ENCODE measurements at regions not wholly inside any gene's neighbourhood (a gene's known extent, or its start where the extent isn't known, plus 50 kb on each side); places are given as distances from the start of the nearest gene placed in this dataset.

DNA sequence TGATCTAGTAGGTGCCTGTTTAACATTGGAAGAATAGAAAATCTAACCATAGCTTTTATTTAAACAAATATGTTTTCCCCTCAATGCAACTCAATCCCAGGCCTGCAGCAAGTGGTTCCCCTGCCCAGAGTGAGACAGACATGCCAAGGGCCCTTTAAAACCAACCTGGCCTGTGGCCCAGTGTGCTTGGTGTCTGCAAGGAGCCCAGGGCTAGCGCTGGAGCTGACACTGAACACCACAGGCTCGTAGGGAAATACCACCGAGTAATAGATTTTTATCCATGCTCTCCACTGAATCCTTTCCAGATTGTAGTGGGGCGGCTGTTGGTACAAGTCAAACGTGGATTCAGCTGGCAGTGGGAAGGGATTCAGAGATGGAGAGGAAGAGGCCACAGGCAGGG is 95.6 kb upstream of the NRXN3 start:
- DNase-seq (ENCODE audit: low spot score), result no peak
- CTCF ChIA-PET (ENCODE audit: unreplicated experiment), result no interaction called here
- Histone ChIP-seq H3K9me2 (ENCODE audit: insufficient read depth, low read length) (no peaks in the 10 kb centered on the region), H3K4me2 (ENCODE audit: low read length) (no peak overlapping the region), H3K36me3 (ENCODE audit: insufficient read depth, low read length) (no peaks in the 10 kb centered on the region), H3K27ac (ENCODE audit: low read depth, low read length, poor library complexity, severe bottlenecking) (no peak overlapping the region), H3K9me3 (ENCODE audit: low read length) (no peaks in the 10 kb centered on the region), H3K79me2 (ENCODE audit: insufficient read depth, low read depth, low read length) (no peaks in the 10 kb centered on the region), H3K4me1 (ENCODE audit: insufficient read depth, low read length, poor library complexity, severe bottlenecking) (no peaks in the 10 kb centered on the region), H4K20me1 (ENCODE audit: insufficient read depth, low read length) (no peaks in the 10 kb centered on the region), H3K4me3 (ENCODE audit: low read depth, low read length, poor library complexity, severe bottlenecking) (no peak overlapping the region), H2AFZ (ENCODE audit: low read length) (no peak overlapping the region)
- no TSS peak for BruUV-seq (replicated peaks)
- POLR2A ChIA-PET, result no interaction called here
- intact Hi-C loops (cut with micrococcal nuclease; ENCODE audit: unreplicated experiment), result no loop called here
- TF ChIP-seq, protein P1, sequence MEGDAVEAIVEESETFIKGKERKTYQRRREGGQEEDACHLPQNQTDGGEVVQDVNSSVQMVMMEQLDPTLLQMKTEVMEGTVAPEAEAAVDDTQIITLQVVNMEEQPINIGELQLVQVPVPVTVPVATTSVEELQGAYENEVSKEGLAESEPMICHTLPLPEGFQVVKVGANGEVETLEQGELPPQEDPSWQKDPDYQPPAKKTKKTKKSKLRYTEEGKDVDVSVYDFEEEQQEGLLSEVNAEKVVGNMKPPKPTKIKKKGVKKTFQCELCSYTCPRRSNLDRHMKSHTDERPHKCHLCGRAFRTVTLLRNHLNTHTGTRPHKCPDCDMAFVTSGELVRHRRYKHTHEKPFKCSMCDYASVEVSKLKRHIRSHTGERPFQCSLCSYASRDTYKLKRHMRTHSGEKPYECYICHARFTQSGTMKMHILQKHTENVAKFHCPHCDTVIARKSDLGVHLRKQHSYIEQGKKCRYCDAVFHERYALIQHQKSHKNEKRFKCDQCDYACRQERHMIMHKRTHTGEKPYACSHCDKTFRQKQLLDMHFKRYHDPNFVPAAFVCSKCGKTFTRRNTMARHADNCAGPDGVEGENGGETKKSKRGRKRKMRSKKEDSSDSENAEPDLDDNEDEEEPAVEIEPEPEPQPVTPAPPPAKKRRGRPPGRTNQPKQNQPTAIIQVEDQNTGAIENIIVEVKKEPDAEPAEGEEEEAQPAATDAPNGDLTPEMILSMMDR (conservative IDR thresholded peaks at IDR 0.05; ENCODE audit: low read length), result no peak
- TF ChIP-seq EZH2phosphoT487 (IDR thresholded peaks at IDR 0.05; ENCODE audit: borderline replicate concordance, low read depth, low read length), result no peak

DNA sequence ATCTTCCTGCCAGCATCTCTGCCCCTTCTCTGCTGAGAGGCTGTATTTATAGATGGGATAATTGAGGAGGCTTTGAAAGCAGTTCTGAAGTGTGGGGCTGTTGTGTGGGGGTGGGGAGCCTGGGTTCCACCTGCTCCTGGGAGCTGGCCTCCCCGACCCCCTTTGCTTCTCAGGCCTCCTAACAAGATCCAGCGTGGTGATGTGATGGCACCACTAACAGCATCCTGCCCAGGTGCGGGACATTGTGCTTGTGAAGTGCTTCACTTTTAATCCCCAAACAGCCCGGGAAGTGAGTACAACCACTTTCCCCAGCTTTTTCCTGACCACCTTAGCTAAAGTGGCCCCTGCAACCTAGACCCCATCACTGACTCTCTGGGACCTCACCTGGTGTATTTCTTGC is 95.1 kb upstream of the NRXN3 start:
- no peak overlapping the region for H3K4me3 ChIP-seq (ENCODE audit: low read depth, low read length, poor library complexity, severe bottlenecking)
- intact Hi-C loops (cut with micrococcal nuclease; ENCODE audit: unreplicated experiment), result no loop called here
- H3K9me2 ChIP-seq (ENCODE audit: insufficient read depth, low read length), result no peaks in the 10 kb centered on the region
- H3K9me3 ChIP-seq (ENCODE audit: low read length), result no peaks in the 10 kb centered on the region
- H3K79me2 ChIP-seq (ENCODE audit: insufficient read depth, low read depth, low read length), result no peaks in the 10 kb centered on the region
- no peak for DNase-seq (ENCODE audit: low spot score)
- H3K27ac ChIP-seq (ENCODE audit: low read depth, low read length, poor library complexity, severe bottlenecking), result no peak overlapping the region
- no peak overlapping the region for H2AFZ ChIP-seq (ENCODE audit: low read length)
- H3K36me3 ChIP-seq (ENCODE audit: insufficient read depth, low read length), result no peaks in the 10 kb centered on the region
- no peaks in the 10 kb centered on the region for H4K20me1 ChIP-seq (ENCODE audit: insufficient read depth, low read length)
- no peak overlapping the region for H3K4me2 ChIP-seq (ENCODE audit: low read length)
- H3K4me1 ChIP-seq (ENCODE audit: insufficient read depth, low read length, poor library complexity, severe bottlenecking), result no peaks in the 10 kb centered on the region
- BruUV-seq (replicated peaks), result no TSS peak
- ChIA-PET POLR2A (no interaction called here), CTCF (ENCODE audit: unreplicated experiment) (no interaction called here)
- TF ChIP-seq EZH2phosphoT487 (IDR thresholded peaks at IDR 0.05; ENCODE audit: borderline replicate concordance, low read depth, low read length), result no peak
- TF ChIP-seq, protein P1 (conservative IDR thresholded peaks at IDR 0.05; ENCODE audit: low read length), result no peak

DNA sequence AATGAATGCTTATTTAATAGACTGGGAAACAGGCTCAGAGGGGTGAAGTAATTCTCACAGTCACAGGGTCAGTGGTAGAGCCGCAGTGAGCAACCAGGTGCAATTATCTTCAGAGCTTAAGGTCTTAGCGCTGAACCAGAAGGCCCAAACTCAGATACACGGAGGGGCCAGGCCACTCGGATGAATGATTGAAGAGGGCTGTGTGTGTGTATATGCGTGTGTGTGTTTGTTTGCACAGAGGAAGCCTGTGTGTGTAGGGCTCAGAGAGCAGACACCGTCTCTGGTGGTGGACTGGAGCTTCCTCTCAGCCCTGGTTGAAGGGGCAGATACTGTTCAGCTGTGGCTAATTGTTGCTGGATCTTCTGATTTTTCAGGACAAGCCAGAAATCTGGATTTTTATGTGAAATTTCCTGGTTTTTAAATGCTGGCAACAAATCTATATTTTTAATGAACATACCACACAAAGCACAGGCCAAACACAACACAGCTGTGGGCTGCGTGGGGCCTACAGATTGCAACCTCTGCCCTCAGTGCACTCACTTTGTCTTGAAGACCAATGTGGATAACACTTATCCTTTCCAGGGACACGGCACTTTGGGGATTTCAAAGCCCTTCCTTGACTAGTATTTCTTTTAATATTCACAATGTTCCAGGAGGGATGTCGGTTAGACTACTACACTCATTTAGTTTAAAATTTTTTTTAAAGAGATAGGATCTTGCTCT is 94.5 kb upstream of the NRXN3 start:
- intact Hi-C loops (cut with micrococcal nuclease; ENCODE audit: unreplicated experiment), result no loop called here
- Histone ChIP-seq H3K79me2 (ENCODE audit: insufficient read depth, low read depth, low read length) (no peaks in the 10 kb centered on the region), H3K36me3 (ENCODE audit: insufficient read depth, low read length) (no peaks in the 10 kb centered on the region), H4K20me1 (ENCODE audit: insufficient read depth, low read length) (no peaks in the 10 kb centered on the region), H3K9me2 (ENCODE audit: insufficient read depth, low read length) (no peaks in the 10 kb centered on the region), H3K4me2 (ENCODE audit: low read length) (no peak overlapping the region), H3K9me3 (ENCODE audit: low read length) (no peaks in the 10 kb centered on the region), H3K4me3 (ENCODE audit: low read depth, low read length, poor library complexity, severe bottlenecking) (no peak overlapping the region), H3K4me1 (ENCODE audit: insufficient read depth, low read length, poor library complexity, severe bottlenecking) (no peaks in the 10 kb centered on the region), H3K27ac (ENCODE audit: low read depth, low read length, poor library complexity, severe bottlenecking) (no peak overlapping the region), H2AFZ (ENCODE audit: low read length) (no peak overlapping the region)
- no peak for TF ChIP-seq EZH2phosphoT487 (IDR thresholded peaks at IDR 0.05; ENCODE audit: borderline replicate concordance, low read depth, low read length)
- TF ChIP-seq, protein P1 (conservative IDR thresholded peaks at IDR 0.05; ENCODE audit: low read length), result no peak
- no peak for DNase-seq (ENCODE audit: low spot score)
- POLR2A ChIA-PET, result no interaction called here
- no TSS peak for BruUV-seq (replicated peaks)
- CTCF ChIA-PET (ENCODE audit: unreplicated experiment), result no interaction called here
